SU-DHL-6 (cell line): ENCODE measurements at regions not wholly inside any gene's neighbourhood (a gene's known extent, or its start where the extent isn't known, plus 50 kb on each side); places are given as distances from the start of the nearest gene placed in this dataset.
A peak's percentile ranks its signal among the peaks of the same experiment; 100 is the strongest.

Experiments used
- H2AFZ ChIP-seq: fragments of 200-600 bp; sonication (generic); 2 replicates; pipeline ENCODE4 v1.6.1; 2014; ENCODE audit warnings: low read depth, mild to moderate bottlenecking, moderate library complexity, mixed read lengths, antibody characterized with exemption, low read length; ENCODE audit not compliant: severe bottlenecking
- H3F3A ChIP-seq: fragments of 200-600 bp; shearing (Covaris generic); 2 replicates; pipeline ENCODE4 v1.6.0; 2016; ENCODE audit warnings: antibody characterized with exemption, mild to moderate bottlenecking; ENCODE audit not compliant: insufficient read depth
- H3K27ac ChIP-seq: fragments of 200-600 bp; sonication (generic); 2 replicates; pipeline ENCODE4 v1.5.1; 2016; ENCODE audit warnings: low read depth, mild to moderate bottlenecking, low read length, moderate library complexity, mixed read lengths
- H3K27me3 ChIP-seq: fragments of 200-600 bp; sonication (generic), shearing (Covaris generic); 2 replicates; pipeline ENCODE4 v1.6.0; 2014; ENCODE audit warnings: mild to moderate bottlenecking, low read length
- H3K36me3 ChIP-seq: fragments of 200-600 bp; sonication (generic); 2 replicates; pipeline ENCODE4 v1.6.1; 2014; ENCODE audit warnings: mild to moderate bottlenecking, low read length, mixed read lengths
- H3K4me2 ChIP-seq: fragments of 300-600, 200-600 bp; shearing (Covaris generic), sonication (generic); 2 replicates; pipeline ENCODE4 v1.6.0; 2014; ENCODE audit warnings: low read length, low read depth, mild to moderate bottlenecking; ENCODE audit not compliant: poor library complexity, severe bottlenecking
- H3K4me3 ChIP-seq: fragments of 200-600 bp; sonication (generic); 2 replicates; pipeline ENCODE4 v1.5.1; 2014; ENCODE audit warnings: antibody characterized with exemption, low read length, mild to moderate bottlenecking, mixed read lengths; ENCODE audit not compliant: insufficient read depth, poor library complexity, severe bottlenecking
- H3K79me2 ChIP-seq: fragments of 200-600 bp; sonication (generic); 2 replicates; pipeline ENCODE4 v1.6.1; 2014; ENCODE audit warnings: mild to moderate bottlenecking, low read length, moderate library complexity; ENCODE audit not compliant: insufficient read depth
- H3K9ac ChIP-seq: fragments of 200-600 bp; sonication (generic); 2 replicates; pipeline ENCODE4 v1.7.0; 2014; ENCODE audit warnings: mild to moderate bottlenecking, low read length
- H3K9me2 ChIP-seq: fragments of 200-600 bp; sonication (generic); replicated peaks from 2 replicates; pipeline ENCODE4 v1.6.1; 2014; ENCODE audit warnings: low read length; ENCODE audit not compliant: insufficient read depth
- H3K9me3 ChIP-seq: fragments of 200-600 bp; sonication (generic); 2 replicates; pipeline ENCODE4 v1.6.1; 2014; ENCODE audit warnings: low read length, mixed read lengths; ENCODE audit not compliant: insufficient read depth
- H4K20me1 ChIP-seq: fragments of 200-600 bp; sonication (generic); 2 replicates; pipeline ENCODE4 v1.6.1; 2014; ENCODE audit warnings: low read depth, mild to moderate bottlenecking, antibody characterized with exemption, low read length, moderate library complexity, mixed read lengths
- CTCF ChIP-seq: fragments of 200-600 bp; sonication (generic); IDR thresholded peaks from one replicate; pipeline ENCODE4 v1.5.1; 2017; ENCODE audit warnings: antibody characterized with exemption, mild to moderate bottlenecking, low read length, moderate library complexity; ENCODE audit not compliant: insufficient read depth, poor library complexity, severe bottlenecking
- EZH2phosphoT487 ChIP-seq: fragments of 200-600 bp; sonication (generic), shearing (Covaris generic); conservative IDR thresholded peaks from 2 replicates; pipeline ENCODE4 v1.6.1; 2018; ENCODE audit warnings: mild to moderate bottlenecking, antibody characterized with exemption, low read length, moderate library complexity, mixed read lengths

- Histone ChIP-seq H2AFZ (no peak overlapping the region), H3K79me2 (no peaks in the 10 kb centered on the region), H3K36me3 (no peaks in the 10 kb centered on the region), H3K27me3 (no peaks in the 10 kb centered on the region), H3K9me2 (no peaks in the 10 kb centered on the region), H3K27ac (no peak overlapping the region), H3K4me2 (no peak overlapping the region), H3K4me3 (no peak overlapping the region), H3K9ac (no peak overlapping the region), H3F3A (no peaks in the 10 kb centered on the region), H4K20me1 (no peaks in the 10 kb centered on the region), H3K9me3 (no peaks in the 10 kb centered on the region)
- TF ChIP-seq EZH2phosphoT487 (no peak), CTCF (peak; percentile 32)
Measured at GRCh38 chr6:53734473-53735299, 60.1 kb upstream of the LRRC1 start.

- Histone ChIP-seq H3K9me2 (no peaks in the 10 kb centered on the region), H3K4me2 (no peak overlapping the region), H3K27me3 (no peaks in the 10 kb centered on the region), H2AFZ (no peak overlapping the region), H4K20me1 (no peaks in the 10 kb centered on the region), H3F3A (no peaks in the 10 kb centered on the region), H3K9me3 (no peaks in the 10 kb centered on the region), H3K27ac (no peak overlapping the region), H3K4me3 (no peak overlapping the region), H3K9ac (no peak overlapping the region), H3K79me2 (no peaks in the 10 kb centered on the region), H3K36me3 (no peaks in the 10 kb centered on the region)
- no peak for TF ChIP-seq CTCF
- no peak for TF ChIP-seq EZH2phosphoT487
Measured at GRCh38 chr6:53731866-53732636, 62.8 kb upstream of the LRRC1 start.

GRCh38 chr6:53730767-53731166 is 64.0 kb upstream of the LRRC1 start:
- H3K9me3 ChIP-seq = no peaks in the 10 kb centered on the region
- no peaks in the 10 kb centered on the region for H3K79me2 ChIP-seq
- H2AFZ ChIP-seq = no peak overlapping the region
- H4K20me1 ChIP-seq = no peaks in the 10 kb centered on the region
- H3K27ac ChIP-seq = no peak overlapping the region
- H3K27me3 ChIP-seq = no peaks in the 10 kb centered on the region
- no peaks in the 10 kb centered on the region for H3K36me3 ChIP-seq
- H3K9me2 ChIP-seq = no peaks in the 10 kb centered on the region
- no peak overlapping the region for H3K9ac ChIP-seq
- no peak overlapping the region for H3K4me2 ChIP-seq
- no peak for TF ChIP-seq CTCF
- no peak overlapping the region for H3K4me3 ChIP-seq
- H3F3A ChIP-seq = no peaks in the 10 kb centered on the region
